ENCODE measurements at regions not wholly inside any gene's neighbourhood (a gene's known extent, or its start where the extent isn't known, plus 50 kb on each side); places are given as distances from the start of the nearest gene placed in this dataset.

DNA sequence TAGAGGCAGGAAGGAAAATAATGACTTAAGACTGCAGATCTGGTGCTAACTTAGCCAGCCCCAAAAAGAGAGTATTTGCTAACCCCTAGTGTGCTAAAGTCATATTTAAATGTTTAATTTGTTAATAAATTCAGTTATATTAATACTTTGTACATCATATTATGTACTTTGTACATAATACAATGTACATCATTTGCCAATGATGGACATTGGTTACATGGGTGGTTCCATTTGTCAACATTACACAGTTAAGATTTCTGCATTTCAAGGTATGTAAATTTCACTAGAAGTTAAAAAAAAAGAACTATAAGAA lies 63.9 kb upstream of the PIM1 start:
- Histone ChIP-seq H3K9me3 (ENCODE audit: insufficient read depth, low read depth) (no peaks in the 10 kb centered on the region), H3K79me2 (ENCODE audit: low read depth) (no peaks in the 10 kb centered on the region), H3K4me1 (replicated peaks; ENCODE audit: insufficient read depth) (peaks cover 59% of the 10 kb centered on the region), H3K4me3 (no peak overlapping the region), H3K9me2 (ENCODE audit: insufficient read depth) (no peaks in the 10 kb centered on the region), H3K4me2 (no peak overlapping the region), H3K36me3 (ENCODE audit: low read depth) (no peaks in the 10 kb centered on the region), H4K20me1 (ENCODE audit: insufficient read depth) (no peaks in the 10 kb centered on the region), H3K27me3 (ENCODE audit: insufficient read depth, low read depth) (no peaks in the 10 kb centered on the region), H3F3A (ENCODE audit: insufficient read depth, low read depth) (peaks cover 43% of the 10 kb centered on the region), H2AFZ (no peak overlapping the region), H3K27ac (peak overlapping the region; percentile 97; the same call in 1 of the 2 replicates)
- DNase-seq = no peak
- TF ChIP-seq, protein P1, sequence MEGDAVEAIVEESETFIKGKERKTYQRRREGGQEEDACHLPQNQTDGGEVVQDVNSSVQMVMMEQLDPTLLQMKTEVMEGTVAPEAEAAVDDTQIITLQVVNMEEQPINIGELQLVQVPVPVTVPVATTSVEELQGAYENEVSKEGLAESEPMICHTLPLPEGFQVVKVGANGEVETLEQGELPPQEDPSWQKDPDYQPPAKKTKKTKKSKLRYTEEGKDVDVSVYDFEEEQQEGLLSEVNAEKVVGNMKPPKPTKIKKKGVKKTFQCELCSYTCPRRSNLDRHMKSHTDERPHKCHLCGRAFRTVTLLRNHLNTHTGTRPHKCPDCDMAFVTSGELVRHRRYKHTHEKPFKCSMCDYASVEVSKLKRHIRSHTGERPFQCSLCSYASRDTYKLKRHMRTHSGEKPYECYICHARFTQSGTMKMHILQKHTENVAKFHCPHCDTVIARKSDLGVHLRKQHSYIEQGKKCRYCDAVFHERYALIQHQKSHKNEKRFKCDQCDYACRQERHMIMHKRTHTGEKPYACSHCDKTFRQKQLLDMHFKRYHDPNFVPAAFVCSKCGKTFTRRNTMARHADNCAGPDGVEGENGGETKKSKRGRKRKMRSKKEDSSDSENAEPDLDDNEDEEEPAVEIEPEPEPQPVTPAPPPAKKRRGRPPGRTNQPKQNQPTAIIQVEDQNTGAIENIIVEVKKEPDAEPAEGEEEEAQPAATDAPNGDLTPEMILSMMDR (conservative IDR thresholded peaks at IDR 0.05) = no peak
- no peak for TF ChIP-seq EZH2 (IDR thresholded peaks at IDR 0.05; ENCODE audit: low read depth)
- no TSS peak for BruUV-seq (replicated peaks)
- ChIA-PET CTCF (interaction anchor here (0.6 kb wide), 1 partner anchor 54 kb away, joined by 3 read pairs; no protein-coding TSS in a partner anchor), POLR2A (ENCODE audit: unreplicated experiment) (no interaction called here)
- intact Hi-C loops (cut with micrococcal nuclease; ENCODE audit: unreplicated experiment) = no loop called here

GRCh38 chr6:37106554-37106953 lies 63.4 kb upstream of the PIM1 start:
- Histone ChIP-seq H3K4me2 (no peak overlapping the region), H3K4me3 (no peak overlapping the region), H3K9me3 (ENCODE audit: insufficient read depth, low read depth) (no peaks in the 10 kb centered on the region), H2AFZ (no peak overlapping the region), H3K36me3 (ENCODE audit: low read depth) (no peaks in the 10 kb centered on the region), H3K9me2 (ENCODE audit: insufficient read depth) (no peaks in the 10 kb centered on the region), H3K4me1 (replicated peaks; ENCODE audit: insufficient read depth) (peaks cover 64% of the 10 kb centered on the region), H3F3A (ENCODE audit: insufficient read depth, low read depth) (peaks cover 48% of the 10 kb centered on the region), H3K27me3 (ENCODE audit: insufficient read depth, low read depth) (no peaks in the 10 kb centered on the region), H3K79me2 (ENCODE audit: low read depth) (no peaks in the 10 kb centered on the region), H3K27ac (no peak overlapping the region), H4K20me1 (ENCODE audit: insufficient read depth) (no peaks in the 10 kb centered on the region)
- TF ChIP-seq, protein P1 (conservative IDR thresholded peaks at IDR 0.05) = no peak
- TF ChIP-seq EZH2 (IDR thresholded peaks at IDR 0.05; ENCODE audit: low read depth) = no peak
- no TSS peak for BruUV-seq (replicated peaks)
- ChIA-PET POLR2A (ENCODE audit: unreplicated experiment) (no interaction called here), CTCF (no interaction called here)
- intact Hi-C loops (cut with micrococcal nuclease; ENCODE audit: unreplicated experiment) = no loop called here
- DNase-seq = no peak

DNA sequence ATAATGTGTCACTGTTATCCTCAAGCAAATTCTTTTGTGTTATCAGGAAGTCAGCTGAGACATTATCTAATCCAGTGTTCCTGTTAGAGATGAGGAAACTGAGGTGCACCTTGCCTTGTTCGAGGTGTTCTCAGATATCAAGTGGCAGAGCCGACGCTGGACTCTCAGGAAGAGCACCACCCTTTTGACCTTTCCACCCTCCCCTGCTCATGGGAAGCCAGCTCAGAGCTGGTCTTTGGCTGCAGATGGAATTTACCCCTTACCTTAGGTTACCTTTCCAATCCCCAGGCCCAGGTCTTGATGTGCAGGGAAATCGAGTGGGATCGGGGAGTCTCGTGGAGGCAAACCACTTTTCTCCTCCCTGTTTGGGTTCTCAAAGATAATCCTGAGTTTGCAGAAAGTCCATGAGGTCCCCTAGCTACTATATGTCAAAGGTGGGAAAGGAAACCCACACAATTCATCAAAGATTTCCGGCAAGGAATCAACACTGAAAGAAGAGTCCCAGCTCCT lies 62.9 kb upstream of the PIM1 start:
- H3K4me2 ChIP-seq = no peak overlapping the region
- no peaks in the 10 kb centered on the region for H3K36me3 ChIP-seq (ENCODE audit: low read depth)
- no peaks in the 10 kb centered on the region for H3K79me2 ChIP-seq (ENCODE audit: low read depth)
- no peaks in the 10 kb centered on the region for H3K9me3 ChIP-seq (ENCODE audit: insufficient read depth, low read depth)
- no peak overlapping the region for H3K4me3 ChIP-seq
- CTCF ChIA-PET = interaction anchor here (0.5 kb wide), 1 partner anchor 23 kb away, joined by 6 read pairs; no protein-coding TSS in a partner anchor
- POLR2A ChIA-PET (ENCODE audit: unreplicated experiment) = no interaction called here
- peaks cover 60% of the 10 kb centered on the region for H3K4me1 ChIP-seq (replicated peaks; ENCODE audit: insufficient read depth)
- no peaks in the 10 kb centered on the region for H3K27me3 ChIP-seq (ENCODE audit: insufficient read depth, low read depth)
- no peaks in the 10 kb centered on the region for H3K9me2 ChIP-seq (ENCODE audit: insufficient read depth)
- no TSS peak for BruUV-seq (replicated peaks)
- H3F3A ChIP-seq (ENCODE audit: insufficient read depth, low read depth) = peaks cover 47% of the 10 kb centered on the region
- no peak overlapping the region for H3K27ac ChIP-seq
- DNase-seq = no peak
- intact Hi-C loops (cut with micrococcal nuclease; ENCODE audit: unreplicated experiment) = no loop called here
- TF ChIP-seq EZH2 (IDR thresholded peaks at IDR 0.05; ENCODE audit: low read depth) = no peak
- TF ChIP-seq, protein P1 (conservative IDR thresholded peaks at IDR 0.05) = no peak
- H4K20me1 ChIP-seq (ENCODE audit: insufficient read depth) = no peaks in the 10 kb centered on the region
- H2AFZ ChIP-seq = no peak overlapping the region

Measured in PC-9 (cell line).